Hepatocyte (in vitro differentiated cells): ENCODE measurements at regions not wholly inside any gene's neighbourhood (a gene's known extent, or its start where the extent isn't known, plus 50 kb on each side); places are given as distances from the start of the nearest gene placed in this dataset.

ENCODE experiments used
- DNase-seq: peaks from one replicate; pipeline ENCODE4 v3.0.0-alpha.2; 2016; ENCODE audit warnings: low spot score
- H2AFZ ChIP-seq: fragments of 200-600 bp; sonication (generic); 2 replicates; pipeline ENCODE4 v1.6.0; 2016; ENCODE audit warnings: antibody characterized with exemption, mild to moderate bottlenecking
- H3K27ac ChIP-seq: fragments of 200-600 bp; sonication (generic); 2 replicates; pipeline ENCODE4 v1.5.1; 2016; ENCODE audit warnings: mild to moderate bottlenecking
- H3K27me3 ChIP-seq: fragments of 200-600 bp; sonication (generic); 2 replicates; pipeline ENCODE4 v1.6.1; 2016
- H3K36me3 ChIP-seq: fragments of 200-600 bp; sonication (generic); replicated peaks from 2 replicates; pipeline ENCODE4 v1.5.1; 2016; ENCODE audit warnings: low read depth; ENCODE audit not compliant: insufficient read depth
- H3K4me1 ChIP-seq: fragments of 200-600 bp; sonication (generic); 2 replicates; pipeline ENCODE4 v1.5.1; 2016; ENCODE audit warnings: mild to moderate bottlenecking, moderate library complexity; ENCODE audit not compliant: insufficient read depth
- H3K4me2 ChIP-seq: fragments of 200-600 bp; sonication (generic); 2 replicates; pipeline ENCODE4 v1.6.0; 2016
- H3K4me3 ChIP-seq: fragments of 200-600 bp; sonication (generic); 2 replicates; pipeline ENCODE4 v1.5.1; 2016; ENCODE audit warnings: mild to moderate bottlenecking
- H3K79me2 ChIP-seq: fragments of 200-600 bp; sonication (generic); 2 replicates; pipeline ENCODE4 v1.6.0; 2017; ENCODE audit warnings: mild to moderate bottlenecking
- H3K9me2 ChIP-seq: fragments of 200-600 bp; sonication (generic); replicated peaks from 2 replicates; pipeline ENCODE4 v1.6.0; 2017; ENCODE audit warnings: mild to moderate bottlenecking; ENCODE audit not compliant: insufficient read depth
- H3K9me3 ChIP-seq: fragments of 200-600 bp; sonication (generic); 2 replicates; pipeline ENCODE4 v1.5.1; 2016; ENCODE audit warnings: low read depth, mild to moderate bottlenecking
- H4K20me1 ChIP-seq: fragments of 200-600 bp; sonication (generic); 2 replicates; pipeline ENCODE4 v1.6.0; 2016; ENCODE audit warnings: mild to moderate bottlenecking; ENCODE audit not compliant: insufficient read depth, poor library complexity, severe bottlenecking
- CTCF ChIP-seq: fragments of 200-600 bp; sonication (generic); IDR thresholded peaks from 2 replicates; pipeline ENCODE4 v1.5.1; 2016; ENCODE audit warnings: antibody characterized with exemption, mild to moderate bottlenecking; ENCODE audit not compliant: poor library complexity
- EZH2 ChIP-seq: fragments of 200-600 bp; sonication (generic); IDR thresholded peaks from 2 replicates; pipeline ENCODE4 v1.6.1; 2016; ENCODE audit warnings: antibody characterized with exemption, mild to moderate bottlenecking, borderline replicate concordance
- EZH2phosphoT487 ChIP-seq: fragments of 200-600 bp; sonication (generic); IDR thresholded peaks from one replicate; pipeline ENCODE4 v1.6.1; 2018; ENCODE audit warnings: antibody characterized with exemption, mild to moderate bottlenecking, low read depth, moderate library complexity; ENCODE audit not compliant: unreplicated experiment, severe bottlenecking
- WGBS: methylation state at CpG from one replicate; pipeline ENCODE4 v1.1.6; 2016; ENCODE audit warnings: low lambda C conversion rate; ENCODE audit errors: missing lambda C conversion rate; 5-methylcytosine and 5-hydroxymethylcytosine counted together

- Histone ChIP-seq H3K27ac (no peak overlapping the region), H3K79me2 (no peaks in the 10 kb centered on the region), H3K36me3 (no peaks in the 10 kb centered on the region), H4K20me1 (no peaks in the 10 kb centered on the region), H2AFZ (no peak overlapping the region), H3K4me2 (no peak overlapping the region), H3K27me3 (no peaks in the 10 kb centered on the region), H3K9me2 (no peaks in the 10 kb centered on the region), H3K4me3 (no peak overlapping the region), H3K9me3 (no peaks in the 10 kb centered on the region), H3K4me1 (no peaks in the 10 kb centered on the region)
- DNase-seq, result no peak
- 80% methylated on average over 4 of the region's 4 CpGs for WGBS
- TF ChIP-seq CTCF (no peak), EZH2phosphoT487 (no peak), EZH2 (no peak)
Measured at GRCh38 chr14:27371209-27371608, 773.4 kb upstream of the NOVA1 start.

DNA sequence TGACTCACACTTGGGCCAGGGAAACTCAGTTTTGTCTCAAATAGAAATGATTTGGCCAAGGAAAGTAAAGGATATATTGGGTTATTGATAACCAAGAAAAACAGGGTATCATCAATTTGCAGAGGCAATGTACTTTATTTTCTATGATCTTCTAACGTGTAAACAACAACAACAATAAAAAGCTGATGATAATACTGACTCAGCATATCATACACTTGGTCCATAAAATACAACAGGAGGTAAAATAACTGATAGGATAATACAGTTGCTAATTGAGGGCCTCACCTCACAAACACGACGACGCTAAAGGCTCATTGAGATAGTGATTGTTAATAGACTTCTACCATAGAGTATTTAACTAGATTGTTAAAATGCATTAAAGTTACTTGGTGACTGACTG is 774.0 kb upstream of the NOVA1 start:
- Histone ChIP-seq H3K4me2 (no peak overlapping the region), H2AFZ (no peak overlapping the region), H3K79me2 (no peaks in the 10 kb centered on the region), H4K20me1 (no peaks in the 10 kb centered on the region), H3K27ac (no peak overlapping the region), H3K9me2 (no peaks in the 10 kb centered on the region), H3K36me3 (no peaks in the 10 kb centered on the region), H3K4me1 (no peaks in the 10 kb centered on the region), H3K4me3 (no peak overlapping the region), H3K27me3 (no peaks in the 10 kb centered on the region), H3K9me3 (no peaks in the 10 kb centered on the region)
- no peak for DNase-seq
- WGBS, result 89% methylated on average over 4 of the region's 4 CpGs
- no peak for TF ChIP-seq EZH2
- no peak for TF ChIP-seq EZH2phosphoT487
- no peak for TF ChIP-seq CTCF

- no peak overlapping the region for H2AFZ ChIP-seq
- H3K4me2 ChIP-seq, result no peak overlapping the region
- no peaks in the 10 kb centered on the region for H3K4me1 ChIP-seq
- no peak overlapping the region for H3K4me3 ChIP-seq
- no peaks in the 10 kb centered on the region for H3K36me3 ChIP-seq
- H4K20me1 ChIP-seq, result no peaks in the 10 kb centered on the region
- H3K27ac ChIP-seq, result no peak overlapping the region
- H3K27me3 ChIP-seq, result no peaks in the 10 kb centered on the region
- H3K79me2 ChIP-seq, result no peaks in the 10 kb centered on the region
- DNase-seq, result no peak
- H3K9me3 ChIP-seq, result no peaks in the 10 kb centered on the region
- TF ChIP-seq EZH2 (no peak), EZH2phosphoT487 (no peak), CTCF (no peak)
- no peaks in the 10 kb centered on the region for H3K9me2 ChIP-seq
Measured at GRCh38 chr14:27372771-27373170, 774.9 kb upstream of the NOVA1 start.

- no peaks in the 10 kb centered on the region for H3K79me2 ChIP-seq
- TF ChIP-seq EZH2phosphoT487 (no peak), CTCF (no peak), EZH2 (no peak)
- no peaks in the 10 kb centered on the region for H3K27me3 ChIP-seq
- 79% methylated on average over 9 of the region's 9 CpGs for WGBS
- no peak for DNase-seq
- H3K4me2 ChIP-seq, result no peak overlapping the region
- H3K36me3 ChIP-seq, result no peaks in the 10 kb centered on the region
- no peaks in the 10 kb centered on the region for H4K20me1 ChIP-seq
- no peak overlapping the region for H3K27ac ChIP-seq
- H3K4me3 ChIP-seq, result no peak overlapping the region
- no peak overlapping the region for H2AFZ ChIP-seq
- no peaks in the 10 kb centered on the region for H3K4me1 ChIP-seq
- H3K9me2 ChIP-seq, result no peaks in the 10 kb centered on the region
- no peaks in the 10 kb centered on the region for H3K9me3 ChIP-seq
Measured at GRCh38 chr14:27384124-27384523, 786.3 kb upstream of the NOVA1 start.
